ENCODE measurements at regions not wholly inside any gene's neighbourhood (a gene's known extent, or its start where the extent isn't known, plus 50 kb on each side); places are given as distances from the start of the nearest gene placed in this dataset.

- no peak for TF ChIP-seq CTCF (conservative IDR thresholded peaks at IDR 0.05; ENCODE audit: low read length)
- DNase-seq (ENCODE audit: low read depth): peak; percentile 33
- no peak overlapping the region for H3K4me3 ChIP-seq (ENCODE audit: low read length)
Measured at GRCh38 chrX:20414762-20415445, 148.2 kb upstream of the RPS6KA3 start.

DNA sequence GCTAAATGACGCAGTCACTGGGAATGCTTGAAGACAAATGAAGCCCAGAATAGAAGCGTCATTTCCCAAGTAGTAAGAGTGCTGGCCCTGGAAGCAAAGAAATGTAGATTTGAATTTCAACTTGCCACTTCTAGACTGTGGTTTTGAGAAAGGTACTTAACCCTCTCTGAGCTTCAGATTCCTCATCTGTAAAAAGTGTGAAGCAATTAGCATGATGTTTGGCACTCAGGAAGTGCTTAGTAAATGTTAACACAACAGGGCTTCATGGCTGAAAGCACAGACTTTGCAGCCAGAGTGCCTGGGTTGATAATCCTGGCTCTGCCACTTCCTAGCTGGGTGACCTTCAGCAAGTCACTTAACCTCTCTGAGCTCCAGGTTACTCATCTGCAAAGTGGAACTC is 147.4 kb upstream of the RPS6KA3 start:
- H3K4me3 ChIP-seq (ENCODE audit: low read length): no peak overlapping the region
- no peak for TF ChIP-seq CTCF (conservative IDR thresholded peaks at IDR 0.05; ENCODE audit: low read length)
- peak; percentile 42 for DNase-seq (ENCODE audit: low read depth)

DNA sequence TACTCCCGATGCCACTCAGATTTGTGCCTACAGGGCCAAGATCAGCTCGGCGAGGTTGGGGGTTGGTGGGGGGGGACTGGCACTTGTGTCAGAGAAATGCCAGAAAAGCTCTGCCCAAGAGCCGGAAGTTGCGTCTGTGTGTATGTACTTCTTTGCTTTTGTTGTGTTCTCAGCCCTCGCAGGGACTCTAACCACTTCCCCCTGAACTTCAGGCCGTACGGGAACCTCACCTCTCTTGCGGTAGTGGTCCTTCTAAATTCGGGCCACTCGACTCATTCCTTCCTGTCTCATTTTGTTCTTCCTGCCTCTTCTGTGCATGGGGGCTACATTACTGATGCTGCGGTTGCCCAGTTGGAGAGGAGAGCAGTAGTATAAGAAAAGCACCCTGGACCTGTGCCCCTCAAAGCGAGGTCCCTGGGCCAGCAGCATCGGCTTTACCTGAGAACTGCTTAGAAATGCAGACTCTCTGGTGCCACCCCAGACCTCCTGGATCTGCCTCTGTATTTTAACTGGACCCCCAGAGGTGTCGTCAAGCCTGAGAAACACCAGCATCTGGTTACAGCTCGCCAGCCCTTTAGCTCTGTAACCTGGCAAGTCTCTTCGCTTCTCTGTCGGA is 146.3 kb upstream of the RPS6KA3 start:
- no peak overlapping the region for H3K4me3 ChIP-seq (ENCODE audit: low read length)
- no peak for DNase-seq (ENCODE audit: low read depth)
- no peak for TF ChIP-seq CTCF (conservative IDR thresholded peaks at IDR 0.05; ENCODE audit: low read length)

GRCh38 chrX:20410540-20410939 is 143.8 kb upstream of the RPS6KA3 start:
- no peak for DNase-seq (ENCODE audit: low read depth)
- H3K4me3 ChIP-seq (ENCODE audit: low read length): no peak overlapping the region
- TF ChIP-seq CTCF (conservative IDR thresholded peaks at IDR 0.05; ENCODE audit: low read length): no peak

- no peak for DNase-seq (ENCODE audit: low read depth)
- no peak for TF ChIP-seq CTCF (conservative IDR thresholded peaks at IDR 0.05; ENCODE audit: low read length)
- no peak overlapping the region for H3K4me3 ChIP-seq (ENCODE audit: low read length)
Measured at GRCh38 chrX:20409991-20410390, 143.3 kb upstream of the RPS6KA3 start.

DNA sequence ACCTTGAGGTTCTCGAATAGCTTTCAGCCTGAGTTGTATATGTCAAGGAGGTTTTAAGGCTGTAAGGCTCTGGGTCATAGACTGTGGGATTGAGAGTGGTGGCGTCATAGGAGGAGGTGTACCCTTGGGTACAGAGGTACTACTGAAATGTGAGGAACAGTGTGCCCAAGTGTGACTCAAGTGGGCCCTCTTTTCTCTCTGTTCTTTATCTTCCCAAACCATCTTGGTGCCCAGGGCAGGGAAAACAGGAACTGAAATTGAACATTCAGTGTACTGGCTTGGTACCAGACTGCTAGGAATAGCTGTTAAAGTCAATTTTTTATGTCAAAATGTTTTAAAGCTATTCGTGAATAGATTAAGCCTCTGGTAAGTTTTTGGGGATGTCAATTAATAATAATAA is 136.2 kb upstream of the RPS6KA3 start:
- no peak overlapping the region for H3K4me3 ChIP-seq (ENCODE audit: low read length)
- DNase-seq (ENCODE audit: low read depth): no peak
- TF ChIP-seq CTCF (conservative IDR thresholded peaks at IDR 0.05; ENCODE audit: low read length): no peak

- TF ChIP-seq CTCF (conservative IDR thresholded peaks at IDR 0.05; ENCODE audit: low read length): no peak
- H3K4me3 ChIP-seq (ENCODE audit: low read length): no peak overlapping the region
- DNase-seq (ENCODE audit: low read depth): no peak
Measured at GRCh38 chrX:20399728-20400414, 133.2 kb upstream of the RPS6KA3 start.

Measured in AG10803 (cell line).